ENCODE measurements at regions not wholly inside any gene's neighbourhood (a gene's known extent, or its start where the extent isn't known, plus 50 kb on each side); places are given as distances from the start of the nearest gene placed in this dataset.

- DNase-seq = no peak
Measured at GRCh38 chr17:79500745-79501618, 109.9 kb downstream of the RBFOX3 start.

- no peak for DNase-seq
Measured at GRCh38 chr17:79498854-79499253, 112.0 kb downstream of the RBFOX3 start.

GRCh38 chr17:79497777-79498348 is 113.0 kb downstream of the RBFOX3 start:
- DNase-seq = no peak

- DNase-seq = no peak
Measured at GRCh38 chr17:79496422-79497005, 114.3 kb downstream of the RBFOX3 start.

DNA sequence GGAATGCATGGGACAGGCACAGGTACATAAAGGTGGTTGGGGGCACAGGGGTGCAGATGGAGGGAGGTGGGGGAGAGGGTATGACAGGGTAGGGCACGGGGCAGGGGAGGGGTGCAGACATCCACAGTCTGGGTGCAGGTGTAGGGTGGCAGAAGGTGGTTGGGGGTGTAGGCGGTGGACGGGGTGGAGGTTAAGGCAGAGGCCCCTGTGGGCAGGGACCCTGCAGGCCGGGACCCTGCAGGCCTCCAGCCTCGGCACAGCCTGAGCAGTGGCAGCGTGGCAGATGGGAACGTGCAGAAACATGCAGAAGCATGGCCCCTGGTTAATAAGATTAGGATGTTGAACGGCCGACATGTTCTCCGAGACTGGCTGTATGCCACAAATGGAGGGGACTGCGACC is 115.2 kb downstream of the RBFOX3 start:
- no peak for DNase-seq

GRCh38 chr17:79491006-79491405 is 119.8 kb downstream of the RBFOX3 start:
- no peak for DNase-seq

DNA sequence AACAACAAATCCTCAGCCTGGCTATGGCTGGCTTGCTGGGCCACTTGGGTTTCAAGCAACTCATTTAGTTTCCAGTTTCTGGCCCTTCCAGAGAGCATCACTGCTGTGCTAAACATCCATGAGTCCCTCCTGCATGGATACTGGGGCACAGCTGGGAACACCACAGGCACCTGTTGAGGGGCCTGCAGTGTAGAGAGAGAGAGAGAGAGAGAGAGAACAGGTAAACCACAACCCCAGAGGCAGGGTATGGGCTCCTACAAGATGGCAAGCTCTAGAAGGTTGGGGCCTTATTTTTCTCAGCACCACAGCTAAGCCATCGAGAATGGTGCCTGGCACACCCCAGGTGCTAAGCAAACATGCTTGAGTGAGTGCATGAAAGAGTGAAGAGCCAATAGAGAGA is 120.3 kb downstream of the RBFOX3 start:
- no peak for DNase-seq

- DNase-seq = no peak
Measured at GRCh38 chr17:79487149-79487548, 123.7 kb downstream of the RBFOX3 start.

GRCh38 chr17:79485991-79486390 is 124.9 kb downstream of the RBFOX3 start:
- no peak for DNase-seq

GRCh38 chr17:79485419-79485985 is 125.3 kb downstream of the RBFOX3 start:
- DNase-seq = no peak

GRCh38 chr17:79484600-79485418 is 126.0 kb downstream of the RBFOX3 start:
- no peak for DNase-seq

GRCh38 chr17:79483842-79484241 is 127.0 kb downstream of the RBFOX3 start:
- DNase-seq = no peak

- no peak for DNase-seq
Measured at GRCh38 chr17:79482727-79483521, 127.9 kb downstream of the RBFOX3 start.

DNA sequence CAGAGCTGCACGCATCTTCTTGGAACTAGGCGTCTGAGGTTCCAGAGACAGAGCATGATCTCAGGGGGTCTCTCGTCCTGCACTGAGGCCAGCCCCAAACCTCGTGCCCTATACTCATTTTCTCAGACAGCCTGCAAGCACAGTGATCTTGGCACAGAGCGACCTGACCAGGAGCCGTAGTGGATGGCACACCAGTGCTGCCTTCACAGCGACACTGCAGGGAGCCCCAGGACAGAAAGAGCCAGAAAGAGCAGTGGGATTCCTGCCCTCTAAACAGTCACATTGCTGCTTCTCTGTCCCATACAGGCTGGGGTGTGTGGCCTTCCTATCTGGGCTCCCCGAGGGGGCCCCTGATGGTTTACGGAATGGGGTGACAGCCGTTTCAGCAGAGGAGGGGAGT is 131.0 kb downstream of the RBFOX3 start:
- DNase-seq = no peak

DNA sequence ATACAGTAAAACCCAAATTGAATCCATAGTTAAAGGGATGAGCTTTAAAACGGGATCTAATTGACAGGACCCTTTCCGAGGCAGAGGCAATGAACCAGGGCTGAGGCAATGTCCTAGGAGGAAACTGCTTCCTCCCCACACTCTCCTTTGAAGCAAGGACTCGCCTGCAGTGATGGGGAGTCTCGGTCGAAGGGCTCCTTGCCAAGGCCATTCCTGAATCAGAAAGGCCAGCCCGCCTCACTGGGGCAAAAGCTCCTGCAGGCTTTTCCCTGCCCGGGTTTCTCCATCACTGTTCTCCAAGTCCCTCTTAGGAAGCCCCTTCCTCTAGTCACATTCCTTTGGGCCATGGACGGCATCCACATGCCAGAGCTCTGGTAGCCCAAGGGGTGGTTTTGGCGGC is 132.0 kb downstream of the RBFOX3 start:
- no peak for DNase-seq

GRCh38 chr17:79478051-79478461 is 132.8 kb downstream of the RBFOX3 start:
- DNase-seq = no peak

GRCh38 chr17:79476074-79476652 is 134.7 kb downstream of the RBFOX3 start:
- DNase-seq = no peak

- DNase-seq = no peak
Measured at GRCh38 chr17:79473876-79474440, 136.9 kb downstream of the RBFOX3 start.

DNA sequence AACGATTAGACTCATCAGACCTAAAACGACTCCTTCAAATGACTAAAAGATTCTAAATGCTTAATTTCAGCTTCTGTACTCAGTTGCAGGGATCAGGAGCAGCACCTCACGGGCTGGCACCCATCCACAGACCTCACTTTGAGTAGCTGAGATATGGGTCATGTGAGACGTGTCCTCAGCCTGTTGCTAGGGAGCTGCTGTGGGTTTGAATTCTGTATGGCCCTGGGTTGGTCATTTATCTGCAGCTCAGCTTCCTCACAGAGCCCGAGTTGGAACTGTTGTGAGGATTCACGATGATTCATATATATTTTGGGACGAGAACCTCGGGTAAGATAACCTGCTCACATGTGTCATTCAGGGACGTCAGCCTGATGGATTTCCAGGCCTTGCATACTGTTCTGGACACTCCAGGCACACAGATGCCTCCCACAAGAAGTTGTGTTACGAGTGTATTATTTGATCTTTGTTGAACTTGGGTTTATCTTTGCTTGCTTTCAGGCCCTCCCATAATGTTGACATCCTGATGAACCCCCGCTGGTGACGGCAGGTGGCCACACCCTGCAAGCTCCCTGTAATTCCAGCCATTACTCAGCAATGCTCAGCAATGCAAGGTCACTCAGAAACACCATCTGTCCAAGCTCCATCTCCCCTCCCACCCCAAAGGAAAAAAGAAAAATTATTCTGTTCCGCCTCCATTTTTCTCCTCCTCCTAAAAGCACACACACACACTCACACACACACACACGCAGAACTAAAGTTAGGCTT is 137.6 kb downstream of the RBFOX3 start:
- DNase-seq = no peak

- DNase-seq = no peak
Measured at GRCh38 chr17:79470754-79471153, 140.1 kb downstream of the RBFOX3 start.
